OCI-M2 (cell line): ENCODE measurements at regions not wholly inside any gene's neighbourhood (a gene's known extent, or its start where the extent isn't known, plus 50 kb on each side); places are given as distances from the start of the nearest gene placed in this dataset.

ENCODE experiments used
- DNase-seq: peaks from one replicate; lab custom pipeline; 2025; ENCODE audit not compliant: unreplicated experiment; lab: John Stamatoyannopoulos, UW

- no peak for DNase-seq
Observed at GRCh38 chr2:230640540-230641011, 72.1 kb upstream of the CAB39 start.

GRCh38 chr2:230642966-230643365 is 69.7 kb upstream of the CAB39 start:
- no peak for DNase-seq

GRCh38 chr2:230643576-230644291 is 68.9 kb upstream of the CAB39 start:
- no peak for DNase-seq

GRCh38 chr2:230644356-230644935 is 68.2 kb upstream of the CAB39 start:
- DNase-seq: no peak

GRCh38 chr2:230648356-230648755 is 64.3 kb upstream of the CAB39 start:
- DNase-seq: no peak

GRCh38 chr2:230650585-230651137 is 62.0 kb upstream of the CAB39 start:
- DNase-seq: no peak

- no peak for DNase-seq
Observed at GRCh38 chr2:230654057-230654456, 58.6 kb upstream of the CAB39 start.

- no peak for DNase-seq
Observed at GRCh38 chr2:230657462-230657861, 55.2 kb upstream of the CAB39 start.

GRCh38 chr2:230657906-230658305 is 54.7 kb upstream of the CAB39 start:
- no peak for DNase-seq

GRCh38 chr2:230658577-230658876 is 54.1 kb upstream of the CAB39 start:
- no peak for DNase-seq

- DNase-seq: peak; percentile 30
Observed at GRCh38 chr2:230658877-230659652, 53.6 kb upstream of the CAB39 start.

- DNase-seq: no peak
Observed at GRCh38 chr2:230660294-230661060, 52.2 kb upstream of the CAB39 start.

- DNase-seq: no peak
Observed at GRCh38 chr2:230661072-230661957, 51.3 kb upstream of the CAB39 start.
